ENCODE measurements at regions not wholly inside any gene's neighbourhood (a gene's known extent, or its start where the extent isn't known, plus 50 kb on each side); places are given as distances from the start of the nearest gene placed in this dataset.

GRCh38 chr10:130895161-130895560 is 416.4 kb downstream of the TCERG1L start:
- DNase-seq, result no peak

- no peak for DNase-seq
Measured at GRCh38 chr10:130897815-130898214, 413.7 kb downstream of the TCERG1L start.

GRCh38 chr10:130898381-130898780 is 413.1 kb downstream of the TCERG1L start:
- no peak for DNase-seq

GRCh38 chr10:130899856-130900255 is 411.7 kb downstream of the TCERG1L start:
- DNase-seq, result no peak

- DNase-seq, result no peak
Measured at GRCh38 chr10:130900441-130901160, 410.9 kb downstream of the TCERG1L start.

- DNase-seq, result no peak
Measured at GRCh38 chr10:130901311-130902165, 410.0 kb downstream of the TCERG1L start.

- DNase-seq, result no peak
Measured at GRCh38 chr10:130902471-130902870, 409.1 kb downstream of the TCERG1L start.

- DNase-seq, result no peak
Measured at GRCh38 chr10:130902929-130903328, 408.6 kb downstream of the TCERG1L start.

GRCh38 chr10:130904676-130905075 is 406.8 kb downstream of the TCERG1L start:
- DNase-seq, result no peak

- DNase-seq, result no peak
Measured at GRCh38 chr10:130905386-130905785, 406.1 kb downstream of the TCERG1L start.

- DNase-seq, result no peak
Measured at GRCh38 chr10:130905921-130906320, 405.6 kb downstream of the TCERG1L start.

- DNase-seq, result no peak
Measured at GRCh38 chr10:130910848-130911247, 400.7 kb downstream of the TCERG1L start.

GRCh38 chr10:130913844-130914243 is 397.7 kb downstream of the TCERG1L start:
- no peak for DNase-seq

GRCh38 chr10:130914367-130914766 is 397.2 kb downstream of the TCERG1L start:
- DNase-seq, result no peak

- DNase-seq, result no peak
Measured at GRCh38 chr10:130915065-130915464, 396.5 kb downstream of the TCERG1L start.

- no peak for DNase-seq
Measured at GRCh38 chr10:130921461-130921860, 390.1 kb downstream of the TCERG1L start.

GRCh38 chr10:130921911-130922440 is 389.5 kb downstream of the TCERG1L start:
- DNase-seq, result no peak

- no peak for DNase-seq
Measured at GRCh38 chr10:130923596-130923995, 387.9 kb downstream of the TCERG1L start.

GRCh38 chr10:130924138-130924819 is 387.2 kb downstream of the TCERG1L start:
- DNase-seq, result no peak

- DNase-seq, result no peak
Measured at GRCh38 chr10:130926442-130926841, 385.1 kb downstream of the TCERG1L start.

GRCh38 chr10:130927157-130927556 is 384.4 kb downstream of the TCERG1L start:
- DNase-seq, result no peak

GRCh38 chr10:130928306-130928705 is 383.2 kb downstream of the TCERG1L start:
- no peak for DNase-seq
